GM23248 (cell line): ENCODE measurements at regions not wholly inside any gene's neighbourhood (a gene's known extent, or its start where the extent isn't known, plus 50 kb on each side); places are given as distances from the start of the nearest gene placed in this dataset.
"Not testable (repeated sequence)": the region's sequence is repeated elsewhere in the genome, so short reads cannot be mapped to it uniquely, and the experiment has no call there.

Source experiments
- DNase-seq: peaks from one replicate; pipeline ENCODE4 v3.0.0-alpha.2; 2015
- H2AFZ ChIP-seq: fragments of 200-600 bp; sonication (generic); 2 replicates; pipeline ENCODE4 v1.6.1; 2016; ENCODE audit warnings: antibody characterized with exemption
- H3F3A ChIP-seq: fragments of 200-600 bp; sonication (generic); 2 replicates; pipeline ENCODE4 v1.6.1; 2016; ENCODE audit warnings: mild to moderate bottlenecking, antibody characterized with exemption, mixed run types; ENCODE audit not compliant: insufficient read depth
- H3K27ac ChIP-seq: fragments of 200-600 bp; sonication (generic); 2 replicates; pipeline ENCODE4 v1.5.1; 2016; ENCODE audit warnings: mild to moderate bottlenecking
- H3K27me3 ChIP-seq: fragments of 200-600 bp; sonication (generic); replicated peaks from 2 replicates; pipeline ENCODE4 v1.6.1; 2016; ENCODE audit warnings: mild to moderate bottlenecking; ENCODE audit not compliant: insufficient read depth
- H3K36me3 ChIP-seq: fragments of 200-600 bp; sonication (generic); 2 replicates; pipeline ENCODE4 v1.6.1; 2016; ENCODE audit warnings: low read depth, mild to moderate bottlenecking
- H3K4me1 ChIP-seq: fragments of 200-600 bp; sonication (generic); 2 replicates; pipeline ENCODE4 v1.6.1; 2016; ENCODE audit warnings: mild to moderate bottlenecking; ENCODE audit not compliant: insufficient read depth
- H3K4me2 ChIP-seq: fragments of 200-600 bp; sonication (generic); one replicate; pipeline ENCODE4 v1.6.1; 2016; ENCODE audit warnings: mild to moderate bottlenecking; ENCODE audit not compliant: unreplicated experiment
- H3K4me3 ChIP-seq: fragments of 200-600 bp; sonication (generic); 2 replicates; pipeline ENCODE4 v1.5.1; 2016; ENCODE audit warnings: mild to moderate bottlenecking
- H3K79me2 ChIP-seq: fragments of 200-600 bp; sonication (generic); 2 replicates; pipeline ENCODE4 v1.6.1; 2016; ENCODE audit warnings: mild to moderate bottlenecking; ENCODE audit not compliant: insufficient read depth
- H3K9ac ChIP-seq: fragments of 200-600 bp; sonication (generic); 2 replicates; pipeline ENCODE4 v1.6.1; 2016; ENCODE audit warnings: mild to moderate bottlenecking
- H3K9me2 ChIP-seq: fragments of 200-600 bp; sonication (generic); 2 replicates; pipeline ENCODE4 v1.6.1; 2016; ENCODE audit warnings: mixed run types, mild to moderate bottlenecking, moderate library complexity; ENCODE audit not compliant: insufficient read depth
- H3K9me3 ChIP-seq: fragments of 200-600 bp; sonication (generic); one replicate; pipeline ENCODE4 v1.6.1; 2017; ENCODE audit warnings: low read depth
- H4K20me1 ChIP-seq: fragments of 200-600 bp; sonication (generic); 2 replicates; pipeline ENCODE4 v1.6.0; 2016; ENCODE audit not compliant: insufficient read depth
- EZH2 ChIP-seq: fragments of 200-600 bp; sonication (generic); IDR thresholded peaks from 2 replicates; pipeline ENCODE4 v1.6.1; 2018; ENCODE audit warnings: antibody characterized with exemption, mild to moderate bottlenecking; ENCODE audit not compliant: insufficient read depth, poor library complexity, severe bottlenecking
- EZH2phosphoT487 ChIP-seq: fragments of 200-600 bp; sonication (generic); IDR thresholded peaks from 2 replicates; pipeline ENCODE4 v1.6.1; 2018; ENCODE audit warnings: antibody characterized with exemption, moderate library complexity, mild to moderate bottlenecking, low read depth; ENCODE audit not compliant: insufficient read depth
- WGBS, 2 experiments: methylation state at CpG; one replicate each; pipeline ENCODE4 v1.1.6; 2015 to 2017; ENCODE audit warnings: low lambda C conversion rate in 2 of 2, low coverage in 1 of 2; ENCODE audit errors: missing lambda C conversion rate in 2 of 2; 5-methylcytosine and 5-hydroxymethylcytosine counted together
- in situ Hi-C: fragments of 300-500 bp; cut with MboI; formaldehyde crosslinking; loops from 2 replicates; pipeline ENCODE4 v1.15.0; 2020

DNA sequence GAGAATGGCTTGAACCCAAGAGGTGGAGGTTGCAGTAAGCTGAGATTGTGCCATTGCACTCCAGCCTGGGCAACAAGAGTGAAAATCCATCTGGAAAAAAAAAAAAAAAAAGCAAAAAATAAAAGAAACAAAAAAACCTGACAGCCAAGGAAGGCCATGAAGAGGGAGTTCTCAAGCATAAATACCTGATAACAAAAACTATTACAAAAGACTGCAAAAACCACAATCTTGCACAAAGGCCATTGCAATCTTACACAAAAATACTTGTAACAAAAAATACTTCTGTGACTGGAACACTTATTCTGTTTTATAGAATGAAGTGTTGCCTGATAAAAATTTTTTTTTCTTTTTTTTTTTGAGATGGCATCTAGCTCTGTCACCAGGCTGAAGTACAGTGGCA, 61.5 kb upstream of the TSC22D1 start:
- no peak for TF ChIP-seq EZH2phosphoT487
- no peak for TF ChIP-seq EZH2
- no peaks in the 10 kb centered on the region for H3K4me1 ChIP-seq
- H2AFZ ChIP-seq: no peak overlapping the region
- no peak overlapping the region for H3K4me3 ChIP-seq
- no peaks in the 10 kb centered on the region for H3K79me2 ChIP-seq
- no peak overlapping the region for H3K9ac ChIP-seq
- in situ Hi-C loops: no loop called here
- no peak overlapping the region for H3K4me2 ChIP-seq
- DNase-seq: no peak
- no peaks in the 10 kb centered on the region for H3K36me3 ChIP-seq
- H3K27ac ChIP-seq: no peak overlapping the region
- H4K20me1 ChIP-seq: no peaks in the 10 kb centered on the region
- H3F3A ChIP-seq: no peaks in the 10 kb centered on the region
- no peaks in the 10 kb centered on the region for H3K9me3 ChIP-seq
- H3K27me3 ChIP-seq: no peaks in the 10 kb centered on the region
- no peaks in the 10 kb centered on the region for H3K9me2 ChIP-seq

DNA sequence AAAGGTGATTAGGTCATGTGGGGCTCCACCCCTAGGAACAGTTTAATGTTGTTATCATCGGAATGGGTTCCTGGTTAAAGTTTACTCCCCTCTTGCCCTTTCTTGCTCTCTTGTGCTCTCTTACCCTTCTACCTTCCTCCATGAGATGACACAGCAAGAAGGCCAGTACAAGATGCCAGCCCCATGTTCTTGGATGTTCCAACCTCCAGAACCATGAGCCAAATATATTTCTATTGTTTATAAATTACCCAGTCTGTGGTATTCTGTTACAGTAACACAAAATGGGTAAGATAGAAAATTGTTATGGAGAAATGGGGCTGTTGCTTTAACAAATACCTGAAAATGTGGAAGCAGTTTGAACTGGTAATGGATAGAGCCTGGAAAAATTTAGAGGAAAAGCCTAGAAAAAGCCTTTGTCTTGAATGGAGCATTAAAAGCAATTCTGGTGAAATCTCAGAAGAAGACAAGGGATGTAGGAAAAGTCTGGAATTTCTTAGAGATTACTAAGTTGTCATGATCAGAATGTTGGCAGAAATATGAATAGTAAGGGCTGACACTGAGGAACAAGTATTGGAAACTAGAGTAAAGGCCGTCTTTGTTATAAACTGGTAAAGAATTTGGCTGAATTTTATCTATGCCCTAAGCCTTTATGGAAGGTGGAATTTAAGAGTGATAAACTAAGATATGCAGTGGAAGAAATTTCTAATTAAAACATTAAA, 53.5 kb upstream of the TSC22D1 start:
- peak; percentile 79 for DNase-seq
- H3F3A ChIP-seq: peaks cover 31% of the 10 kb centered on the region
- H3K27ac ChIP-seq: peak overlapping the region; percentile 75
- no peaks in the 10 kb centered on the region for H3K9me3 ChIP-seq
- in situ Hi-C loops: loop anchor here (10.0 kb wide), 1 partner anchor 65 kb away; no protein-coding TSS in a partner anchor
- no peaks in the 10 kb centered on the region for H3K79me2 ChIP-seq
- H3K9me2 ChIP-seq: no peaks in the 10 kb centered on the region
- no peaks in the 10 kb centered on the region for H3K27me3 ChIP-seq
- H4K20me1 ChIP-seq: no peaks in the 10 kb centered on the region
- H3K36me3 ChIP-seq: no peaks in the 10 kb centered on the region
- peak overlapping the region; percentile 52 for H2AFZ ChIP-seq
- peaks cover 41% of the 10 kb centered on the region for H3K4me1 ChIP-seq
- no peak overlapping the region for H3K4me3 ChIP-seq
- WGBS, 2 experiments: 44 to 50% methylated on average over 2 of the region's 2 CpGs
- H3K4me2 ChIP-seq: peak overlapping the region; percentile 47
- no peak for TF ChIP-seq EZH2phosphoT487
- TF ChIP-seq EZH2: no peak
- H3K9ac ChIP-seq: peak overlapping the region; percentile 29; the same call in 1 of the 2 replicates

GRCh38 chr13:44628826-44629225, 52.7 kb upstream of the TSC22D1 start:
- H3K27me3 ChIP-seq, H4K20me1 ChIP-seq, H3K4me3 ChIP-seq, H3K36me3 ChIP-seq, H2AFZ ChIP-seq, H3K79me2 ChIP-seq, H3K9me3 ChIP-seq, H3K9me2 ChIP-seq: not testable (repeated sequence)
- Histone ChIP-seq H3K9ac (peak overlapping the region; percentile 29; the same call in 1 of the 2 replicates), H3F3A (peaks cover 31% of the 10 kb centered on the region), H3K4me2 (peak overlapping the region; percentile 1), H3K27ac (peak overlapping the region; percentile 75), H3K4me1 (peaks cover 41% of the 10 kb centered on the region)
- peak; percentile 55 for DNase-seq
- in situ Hi-C loops: loop anchor here (10.0 kb wide), 1 partner anchor 64 kb away; no protein-coding TSS in a partner anchor

DNA sequence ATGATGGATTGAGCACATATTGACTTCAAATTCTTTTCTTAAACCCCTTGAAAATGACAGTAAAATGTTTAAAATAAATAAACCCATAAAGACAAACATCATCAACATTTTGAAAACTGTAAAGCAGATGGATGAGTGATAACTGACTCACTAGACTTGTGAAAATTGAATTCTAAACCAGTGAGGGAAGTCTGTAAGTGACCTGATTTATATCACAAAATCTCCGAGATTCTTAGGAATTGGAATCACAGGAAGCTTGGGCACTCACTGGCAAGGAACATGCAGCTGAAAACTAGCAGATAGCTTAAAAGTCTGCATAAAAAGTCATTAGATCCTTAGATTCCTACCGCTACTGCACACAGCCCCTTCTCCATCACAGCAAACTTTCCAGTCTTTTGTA, 51.3 kb upstream of the TSC22D1 start:
- Histone ChIP-seq H2AFZ (peak overlapping the region; percentile 11; the same call in 1 of the 2 replicates), H3K9ac (no peak overlapping the region), H3K4me2 (peak overlapping the region; percentile 23), H3K9me3 (no peaks in the 10 kb centered on the region), H4K20me1 (no peaks in the 10 kb centered on the region), H3K79me2 (no peaks in the 10 kb centered on the region), H3K36me3 (no peaks in the 10 kb centered on the region), H3F3A (peaks cover 31% of the 10 kb centered on the region), H3K27ac (peak overlapping the region; percentile 13), H3K27me3 (no peaks in the 10 kb centered on the region), H3K4me3 (no peak overlapping the region), H3K9me2 (no peaks in the 10 kb centered on the region), H3K4me1 (peaks cover 41% of the 10 kb centered on the region)
- 36 to 45% methylated on average over 2 of the region's 2 CpGs for WGBS, 2 experiments
- in situ Hi-C loops: loop anchor here (10.0 kb wide), 1 partner anchor 63 kb away; no protein-coding TSS in a partner anchor
- no peak for TF ChIP-seq EZH2phosphoT487
- DNase-seq: peak; percentile 43

DNA sequence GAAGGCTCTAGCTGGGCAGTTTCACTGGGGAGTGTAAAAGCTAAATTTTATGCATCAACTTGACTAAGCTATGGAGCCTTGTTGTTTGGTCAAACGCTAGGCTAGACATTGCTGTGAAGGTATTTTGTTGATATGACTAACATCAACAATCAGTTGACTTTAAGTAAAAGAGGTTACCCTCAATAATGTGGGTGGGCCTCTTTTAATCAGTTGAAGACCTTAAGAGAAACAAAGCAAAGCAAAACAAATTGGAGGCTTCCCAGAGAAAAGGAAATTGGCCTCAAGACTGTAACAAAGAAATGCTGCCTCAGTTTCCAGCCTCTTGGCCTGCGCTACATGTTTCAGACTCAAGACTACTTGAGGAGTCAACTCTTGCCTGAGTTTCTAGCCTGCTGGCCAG, 50.0 kb upstream of the TSC22D1 start:
- in situ Hi-C loops: loop anchor here (10.0 kb wide), 1 partner anchor 61 kb away; no protein-coding TSS in a partner anchor
- WGBS, 2 experiments: 89 to 97% methylated on average over 2 of the region's 2 CpGs
- H3F3A ChIP-seq: peaks cover 31% of the 10 kb centered on the region

More for the DNA sequence above, 50.0 kb upstream of the TSC22D1 start:
- no peak overlapping the region for H3K27ac ChIP-seq
- TF ChIP-seq EZH2: no peak
- TF ChIP-seq EZH2phosphoT487: no peak
- no peak overlapping the region for H3K9ac ChIP-seq
- H3K9me2 ChIP-seq: no peaks in the 10 kb centered on the region
- no peaks in the 10 kb centered on the region for H3K79me2 ChIP-seq
- H3K36me3 ChIP-seq: no peaks in the 10 kb centered on the region
- no peaks in the 10 kb centered on the region for H4K20me1 ChIP-seq
- DNase-seq: no peak
- H3K4me3 ChIP-seq: no peak overlapping the region
- H3K4me1 ChIP-seq: peaks cover 41% of the 10 kb centered on the region
- H3K9me3 ChIP-seq: no peaks in the 10 kb centered on the region
- no peaks in the 10 kb centered on the region for H3K27me3 ChIP-seq
- H2AFZ ChIP-seq: no peak overlapping the region
- H3K4me2 ChIP-seq: no peak overlapping the region
